GM21367 (cell line): ENCODE measurements at regions not wholly inside any gene's neighbourhood (a gene's known extent, or its start where the extent isn't known, plus 50 kb on each side); places are given as distances from the start of the nearest gene placed in this dataset.
"Not testable (repeated sequence)": the region's sequence is repeated elsewhere in the genome, so short reads cannot be mapped to it uniquely, and the experiment has no call there.

Experiments
- ATAC-seq: cut with Tn5 transposase; IDR thresholded peaks from one replicate; pipeline ENCODE4 v1.9.1; 2021; ENCODE audit not compliant: unreplicated experiment

- no peak for ATAC-seq
Observed at GRCh38 chr21:25170681-25171080, 436.6 kb downstream of the MRPL39 start.

- no peak for ATAC-seq
Observed at GRCh38 chr21:25169370-25169769, 437.9 kb downstream of the MRPL39 start.

- not testable (repeated sequence) for ATAC-seq
Observed at GRCh38 chr21:25166904-25167303, 440.4 kb downstream of the MRPL39 start.

- ATAC-seq = no peak
Observed at GRCh38 chr21:25161571-25161970, 445.7 kb downstream of the MRPL39 start.

- not testable (repeated sequence) for ATAC-seq
Observed at GRCh38 chr21:25155020-25155419, 452.3 kb downstream of the MRPL39 start.

DNA sequence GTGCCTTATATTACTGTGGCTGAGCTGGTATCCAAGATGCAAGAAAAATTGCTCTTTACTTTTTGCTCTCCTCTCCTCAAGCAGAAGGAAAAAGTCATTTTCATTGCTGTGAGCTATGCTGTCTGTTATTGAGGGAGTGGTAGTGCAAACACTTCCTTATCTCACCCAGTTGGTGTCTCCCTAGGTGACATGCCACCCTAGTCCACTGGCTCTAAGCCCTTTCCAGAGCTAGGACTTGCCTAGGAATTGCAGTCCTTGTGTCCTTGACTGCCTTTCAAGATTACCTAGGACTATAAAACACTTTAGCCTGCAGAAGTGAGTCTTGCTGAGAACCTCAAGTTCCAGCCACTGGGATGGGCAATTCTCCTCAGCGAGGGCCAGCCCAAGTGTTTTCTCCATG is 458.3 kb downstream of the MRPL39 start:
- no peak for ATAC-seq

GRCh38 chr21:25139414-25139813 is 467.9 kb downstream of the MRPL39 start:
- ATAC-seq = no peak

- ATAC-seq = no peak
Observed at GRCh38 chr21:25133939-25134338, 473.3 kb downstream of the MRPL39 start.

GRCh38 chr21:25127811-25128210 is 479.5 kb downstream of the MRPL39 start:
- ATAC-seq = no peak

DNA sequence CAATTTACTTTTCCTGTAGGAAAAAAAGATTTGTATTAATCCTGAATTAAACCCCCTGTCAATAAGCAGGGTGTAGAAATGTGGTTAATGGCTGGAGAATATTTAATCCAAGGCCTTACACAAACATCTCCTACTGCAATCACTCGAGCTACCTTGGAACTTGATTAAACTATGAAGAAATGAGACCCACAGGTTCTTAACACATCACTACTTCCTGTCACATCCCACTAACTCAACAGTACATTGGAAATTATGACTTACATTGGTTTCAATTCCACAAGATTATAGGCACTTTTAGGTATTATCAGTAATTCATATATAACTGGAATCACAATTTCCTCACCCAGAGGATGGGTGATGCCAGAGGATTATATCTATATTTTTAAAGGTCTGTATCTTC is 480.3 kb downstream of the MRPL39 start:
- ATAC-seq = no peak

- no peak for ATAC-seq
Observed at GRCh38 chr21:25126564-25126963, 480.7 kb downstream of the MRPL39 start.

DNA sequence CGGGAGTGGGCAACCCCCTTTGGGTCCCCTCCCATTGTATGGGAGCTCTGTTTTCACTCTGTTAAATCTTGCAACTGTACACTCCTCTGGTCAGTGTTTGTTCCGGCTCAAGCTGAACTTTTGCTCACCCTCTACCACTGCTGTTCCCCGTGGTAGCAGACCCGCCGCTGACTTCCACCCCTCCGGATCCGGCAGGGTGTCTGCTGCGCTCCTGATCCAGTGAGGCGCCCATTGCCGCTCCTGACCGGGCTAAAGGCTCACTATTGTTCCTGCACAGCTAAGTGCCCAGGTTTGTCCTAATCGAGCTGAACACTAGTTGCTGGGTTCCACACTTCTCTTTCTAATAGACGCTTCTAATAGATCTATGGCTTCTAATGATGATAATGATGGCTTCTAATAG is 488.6 kb downstream of the MRPL39 start:
- no peak for ATAC-seq

GRCh38 chr21:25115021-25115420 is 492.3 kb downstream of the MRPL39 start:
- peak; percentile 87 for ATAC-seq

GRCh38 chr21:25107708-25108107 is 499.6 kb downstream of the MRPL39 start:
- no peak for ATAC-seq

GRCh38 chr21:25103500-25104207 is 503.6 kb downstream of the MRPL39 start:
- ATAC-seq = no peak

DNA sequence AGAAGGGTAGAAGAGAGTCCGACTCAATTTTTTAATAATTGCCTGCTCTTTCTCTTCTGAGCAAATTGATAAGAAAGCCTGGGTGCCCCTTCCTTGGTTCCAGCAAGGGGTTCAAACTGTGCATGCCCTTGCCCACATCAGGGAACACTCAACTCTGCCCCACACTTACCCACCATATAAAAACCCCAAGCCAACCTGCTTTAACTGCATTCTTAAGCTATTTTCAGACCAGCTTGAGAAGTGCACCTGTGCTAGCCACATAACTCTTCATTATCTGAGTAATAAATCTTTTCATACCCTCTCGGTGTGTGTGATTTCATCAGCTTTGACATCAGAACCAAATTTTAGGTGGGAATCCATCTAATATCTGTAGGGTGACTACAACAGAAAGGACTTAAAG is 509.6 kb downstream of the MRPL39 start:
- ATAC-seq = no peak

DNA sequence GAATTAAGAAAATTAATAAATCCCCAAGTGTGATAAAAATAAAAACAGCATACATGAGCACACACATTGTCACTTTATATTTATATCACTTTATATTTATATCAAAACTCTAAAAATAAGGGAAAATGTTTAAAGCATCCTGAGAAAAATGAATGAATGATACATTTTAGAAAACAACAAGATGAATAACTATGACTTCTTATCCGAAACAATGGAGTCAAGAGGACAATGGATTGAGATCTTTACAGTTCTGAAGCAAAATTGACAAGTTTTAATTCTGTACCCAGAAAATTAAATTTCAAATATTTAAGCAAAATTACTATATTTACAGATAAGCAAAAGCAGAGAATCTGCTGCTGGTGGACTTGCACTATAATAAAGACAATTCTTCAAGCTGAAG is 512.6 kb downstream of the MRPL39 start:
- ATAC-seq = no peak

- no peak for ATAC-seq
Observed at GRCh38 chr21:25092441-25093011, 514.8 kb downstream of the MRPL39 start.

DNA sequence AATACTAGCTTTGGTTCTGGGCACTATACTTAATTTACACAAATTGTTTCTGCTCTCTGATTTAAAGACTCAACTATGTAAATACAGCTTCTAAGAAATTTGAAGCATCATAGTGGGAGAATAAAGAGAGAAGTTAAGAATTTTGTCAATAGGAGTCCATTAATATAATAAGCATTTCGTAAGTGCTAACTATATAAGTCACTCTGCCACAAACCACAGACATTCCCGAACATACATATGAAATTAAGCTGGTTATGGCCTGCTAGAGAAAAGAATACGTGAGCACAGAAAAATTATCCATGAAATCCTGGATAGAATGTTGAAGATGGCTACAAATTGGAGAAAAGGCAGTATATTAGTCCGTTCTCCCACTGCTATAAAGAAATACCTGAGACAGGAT is 526.2 kb downstream of the MRPL39 start:
- ATAC-seq = no peak

- ATAC-seq = no peak
Observed at GRCh38 chr21:25080661-25081060, 526.6 kb downstream of the MRPL39 start.

DNA sequence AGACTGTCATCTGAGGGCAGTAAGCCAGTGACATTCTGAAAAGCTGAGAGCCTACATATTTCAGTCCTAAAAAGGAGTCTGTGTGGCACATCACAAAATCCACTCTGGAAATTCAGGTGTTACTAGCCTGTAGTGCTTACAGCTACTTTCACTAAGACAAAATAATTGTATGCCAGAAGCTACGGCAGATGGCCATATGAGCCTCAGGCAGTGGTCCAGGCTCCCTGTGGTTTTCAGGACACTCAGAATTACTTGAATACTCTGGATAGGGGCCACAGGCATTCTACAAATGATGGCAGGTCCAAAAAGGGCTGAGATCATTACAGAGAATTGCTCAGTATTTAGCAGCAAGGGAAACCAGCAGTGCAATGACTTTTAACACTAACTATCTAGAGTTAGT is 527.1 kb downstream of the MRPL39 start:
- ATAC-seq = no peak

DNA sequence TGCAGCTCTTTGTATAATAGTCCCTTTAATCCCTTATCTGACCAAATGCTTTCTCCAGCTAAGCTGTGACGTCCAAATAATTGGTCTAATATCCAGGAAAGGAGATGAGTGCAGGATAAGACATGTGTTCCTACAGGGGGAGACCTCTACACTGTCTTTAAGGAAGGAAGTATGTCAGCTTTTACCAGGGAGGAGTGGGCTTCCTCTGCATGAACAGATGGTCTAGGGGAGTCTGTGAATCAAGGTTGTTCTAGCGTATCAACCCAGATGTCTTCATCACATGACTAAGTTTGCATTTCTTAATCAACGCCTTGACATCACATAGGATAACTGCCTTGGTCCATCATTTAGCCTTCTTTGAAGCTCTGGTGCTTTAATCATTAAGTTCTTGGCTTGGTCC is 528.2 kb downstream of the MRPL39 start:
- ATAC-seq = no peak

DNA sequence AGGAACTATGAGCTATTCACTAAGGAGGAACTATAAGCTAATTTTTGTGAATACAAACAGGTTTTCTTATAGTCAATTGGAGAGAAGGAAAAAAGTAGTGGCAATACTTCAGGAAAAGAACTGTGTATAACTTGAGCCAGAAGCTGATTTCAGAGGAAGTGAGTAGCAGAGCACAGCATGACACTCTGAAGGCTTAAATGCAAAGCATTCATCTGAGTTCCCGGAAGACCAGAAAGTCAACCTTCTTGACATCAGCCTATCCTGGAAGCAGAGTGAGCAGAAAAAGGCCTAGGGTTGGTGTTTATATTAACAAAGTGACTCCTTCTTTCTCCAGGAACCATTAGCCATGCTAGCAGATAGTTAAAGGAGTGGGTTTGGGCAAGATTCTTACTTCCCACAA is 545.2 kb downstream of the MRPL39 start:
- ATAC-seq = peak; percentile 54
